Right cardiac atrium (tissue), 5 donors: ENCODE measurements at regions not wholly inside any gene's neighbourhood (a gene's known extent, or its start where the extent isn't known, plus 50 kb on each side); places are given as distances from the start of the nearest gene placed in this dataset.
A peak's percentile ranks its signal among the peaks of the same experiment; 100 is the strongest.
"Not testable (repeated sequence)": the region's sequence is repeated elsewhere in the genome, so short reads cannot be mapped to it uniquely, and the experiment has no call there.

Experiments
- ATAC-seq, 2 donors: fragments of 200-7000 bp; cut with Tn5 transposase; one replicate each; pipeline versions ENCODE4 v1.8.0 to v1.9.1; 2020; ENCODE audit warnings: moderate library complexity in 2 of 2, mild to moderate bottlenecking in 1 of 2
- DNase-seq, 3 donors: peaks; one replicate each; pipeline ENCODE4 v3.0.0-alpha.2; 2020
- H3K27ac ChIP-seq: one replicate; pipeline ENCODE4 v1.5.1; 2013; ENCODE audit warnings: mild to moderate bottlenecking, low read length, control low read depth, moderate library complexity
- H3K27me3 ChIP-seq: one replicate; pipeline ENCODE4 v1.6.1; 2013; ENCODE audit not compliant: control insufficient read depth, insufficient read depth
- H3K4me1 ChIP-seq: one replicate; pipeline ENCODE4 v1.6.1; 2013; ENCODE audit warnings: low read length; ENCODE audit not compliant: control insufficient read depth, insufficient read depth
- H3K4me3 ChIP-seq: one replicate; pipeline ENCODE4 v1.5.1; 2013; ENCODE audit warnings: low read length, control low read depth
- H3K9me3 ChIP-seq: one replicate; pipeline ENCODE4 v1.6.1; 2013; ENCODE audit warnings: low read length; ENCODE audit not compliant: control insufficient read depth
- WGBS: extraction: QIAGEN DNeasy Blood & Tissue Kit; methylation state at CpG from one replicate; pipeline ENCODE4 v1.1.7; 2013; 5-methylcytosine and 5-hydroxymethylcytosine counted together
- intact Hi-C, 4 donors: fragments of 100-400 bp; cut with DNase I; formaldehyde crosslinking; loops; one replicate each; pipeline versions ENCODE4 v1.11.0 to v1.14.0; 2022 to 2023
- donor health status: healthy with polysubstance abuse.
- donor health status: DM: no; HTN: yes; CAD: no.
- donor health status: DM: no; HTN: no; CAD: no.
- donor health status: DM: no; HTN: yes; CAD: no; lungs with severe emphysema.
- donor health status: DM: yes; HTN: yes; CAD: no.

DNA sequence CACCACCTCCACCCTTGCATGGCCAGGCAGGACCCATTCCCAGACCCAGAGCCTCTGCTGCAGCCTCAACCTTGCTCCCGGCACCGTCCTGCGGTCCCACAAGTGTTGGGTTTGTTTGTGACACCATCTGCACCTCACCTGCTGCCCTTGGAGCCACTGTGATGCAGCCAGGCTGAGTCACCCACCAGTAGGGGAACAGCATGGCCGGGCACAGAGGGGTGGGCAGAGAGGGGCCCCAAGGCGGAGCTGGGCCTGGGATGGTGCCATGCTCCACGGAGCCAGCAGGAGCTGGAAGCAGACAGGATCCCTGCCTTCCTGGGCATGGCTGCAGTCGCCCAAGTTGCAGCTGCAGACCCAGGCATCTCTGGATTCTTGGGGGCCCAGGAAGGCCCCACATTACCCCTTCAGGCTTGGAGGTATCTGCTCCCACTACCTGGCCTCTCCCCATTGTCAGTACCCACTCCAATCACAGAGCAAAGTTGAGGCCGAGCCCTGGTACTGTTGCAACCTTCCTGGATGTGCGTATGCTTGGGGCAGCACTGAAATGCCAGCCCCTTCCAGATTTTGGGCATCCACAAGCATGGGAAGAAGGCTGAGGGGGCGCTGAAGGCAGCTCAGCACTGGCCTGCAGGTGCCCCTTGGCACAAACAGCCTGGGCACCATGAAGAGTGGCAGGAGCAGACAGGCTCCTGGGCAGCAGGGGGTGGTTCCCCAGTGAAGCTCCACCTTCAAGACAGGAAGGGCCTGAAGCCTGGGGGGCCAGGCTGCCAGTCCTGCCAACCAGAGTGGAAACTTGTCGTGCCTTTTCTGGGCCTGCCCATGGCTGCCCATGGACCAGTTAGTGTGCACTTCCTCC, 172.8 kb downstream of the MATN1 start:
- DNase-seq, result no peak
- Histone ChIP-seq H3K4me1 (no peaks in the 10 kb centered on the region), H3K4me3 (no peak overlapping the region), H3K9me3 (no peaks in the 10 kb centered on the region), H3K27me3 (no peaks in the 10 kb centered on the region), H3K27ac (no peak overlapping the region)
- no peak for ATAC-seq
- 62% methylated on average over 11 of the region's 11 CpGs for WGBS
- intact Hi-C loops, result no loop called here

DNA sequence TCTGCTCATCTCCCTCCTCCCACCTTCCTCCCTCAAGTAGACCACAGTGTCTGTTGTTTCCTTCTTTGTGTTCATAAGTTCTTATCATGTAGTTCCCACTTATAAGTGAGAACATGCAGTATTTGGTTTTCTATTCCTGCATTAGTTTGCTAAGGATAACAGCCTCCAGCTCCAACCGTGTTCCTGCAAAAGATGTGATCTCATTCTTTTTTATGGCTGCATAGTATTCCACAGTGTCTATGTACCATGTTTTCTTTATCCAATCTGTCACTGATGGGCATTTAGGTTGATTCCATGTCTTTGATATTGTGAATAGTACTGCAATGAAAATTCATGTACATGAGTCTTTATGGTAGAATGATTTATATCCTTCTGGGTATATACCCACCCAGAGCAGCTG, 173.5 kb downstream of the MATN1 start:
- H3K27ac ChIP-seq, ATAC-seq, H3K27me3 ChIP-seq, DNase-seq, intact Hi-C loops, H3K9me3 ChIP-seq, H3K4me3 ChIP-seq, H3K4me1 ChIP-seq: not testable (repeated sequence)
- 92% methylated on average over 1 of the region's 1 CpG for WGBS

DNA sequence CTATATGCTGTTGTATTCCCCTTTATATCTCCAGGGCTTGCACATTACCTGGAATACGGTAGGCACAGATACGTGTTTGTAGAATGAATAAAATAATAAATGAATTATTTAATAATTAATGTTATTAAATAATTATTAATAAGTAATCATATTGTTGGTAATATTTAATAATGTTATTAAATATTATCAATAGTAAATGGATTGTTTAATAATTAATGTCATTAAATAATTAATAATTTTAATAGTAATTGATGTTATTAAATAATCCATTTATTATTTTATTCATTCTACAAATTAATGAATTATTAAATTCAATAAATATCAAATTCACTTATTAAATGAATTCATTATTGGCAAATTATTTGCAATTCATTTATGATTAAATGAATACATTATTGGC, 175.1 kb downstream of the MATN1 start:
- no peak for ATAC-seq
- Histone ChIP-seq H3K4me3 (no peak overlapping the region), H3K27me3 (no peaks in the 10 kb centered on the region), H3K4me1 (no peaks in the 10 kb centered on the region), H3K9me3 (no peaks in the 10 kb centered on the region), H3K27ac (no peak overlapping the region)
- no peak for DNase-seq
- 91% methylated on average over 2 of the region's 2 CpGs for WGBS
- intact Hi-C loops, result no loop called here

DNA sequence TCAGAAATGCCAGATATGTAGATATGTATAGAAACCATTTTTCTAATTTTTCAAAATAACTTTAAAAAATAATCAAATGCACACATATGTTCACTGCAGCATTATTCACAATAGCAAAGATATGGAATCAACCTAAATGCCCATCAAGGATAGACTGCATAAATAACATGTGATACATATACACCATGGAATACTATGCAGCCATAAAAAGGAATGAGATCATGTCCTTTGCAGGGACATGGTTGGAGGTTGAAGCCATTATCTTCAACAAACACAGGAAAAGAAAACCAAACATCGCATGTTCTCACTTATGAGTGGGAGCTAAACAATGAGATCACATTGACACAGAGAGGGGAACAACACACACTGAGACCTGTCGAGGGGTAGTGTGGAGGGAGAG, 176.1 kb downstream of the MATN1 start:
- DNase-seq, intact Hi-C loops: not testable (repeated sequence)

DNA sequence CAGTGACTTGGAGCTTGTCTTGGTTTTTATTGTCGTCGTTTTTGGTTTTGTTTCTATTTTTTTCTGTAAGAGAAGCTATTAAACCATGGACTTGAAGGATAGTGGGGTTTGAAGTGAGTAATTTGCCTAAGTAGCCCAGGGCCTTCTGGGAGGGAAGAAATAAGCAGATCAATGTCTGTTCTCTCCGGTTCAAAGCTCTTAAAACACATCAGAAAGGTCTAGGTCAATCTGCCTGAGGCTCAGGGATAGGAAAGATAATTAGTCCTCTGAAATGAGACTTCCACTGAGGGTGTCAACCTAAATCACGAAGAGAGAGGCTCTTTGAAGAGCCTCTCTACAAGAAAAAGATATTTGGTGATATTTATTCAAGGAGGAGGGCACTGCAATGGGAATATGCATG, 178.0 kb downstream of the MATN1 start:
- Histone ChIP-seq H3K9me3 (no peaks in the 10 kb centered on the region), H3K27me3 (no peaks in the 10 kb centered on the region), H3K27ac (no peak overlapping the region), H3K4me1 (no peaks in the 10 kb centered on the region), H3K4me3 (no peak overlapping the region)
- WGBS, result 41% methylated on average over 4 of the region's 4 CpGs
- DNase-seq (no peak), ATAC-seq (no peak)
- intact Hi-C loops, result no loop called here

More for the DNA sequence above, 176.1 kb downstream of the MATN1 start:
- not testable (repeated sequence) for H3K9me3 ChIP-seq, H3K27me3 ChIP-seq, H3K27ac ChIP-seq, ATAC-seq, H3K4me1 ChIP-seq, H3K4me3 ChIP-seq
- WGBS, result 39% methylated on average over 2 of the region's 2 CpGs

DNA sequence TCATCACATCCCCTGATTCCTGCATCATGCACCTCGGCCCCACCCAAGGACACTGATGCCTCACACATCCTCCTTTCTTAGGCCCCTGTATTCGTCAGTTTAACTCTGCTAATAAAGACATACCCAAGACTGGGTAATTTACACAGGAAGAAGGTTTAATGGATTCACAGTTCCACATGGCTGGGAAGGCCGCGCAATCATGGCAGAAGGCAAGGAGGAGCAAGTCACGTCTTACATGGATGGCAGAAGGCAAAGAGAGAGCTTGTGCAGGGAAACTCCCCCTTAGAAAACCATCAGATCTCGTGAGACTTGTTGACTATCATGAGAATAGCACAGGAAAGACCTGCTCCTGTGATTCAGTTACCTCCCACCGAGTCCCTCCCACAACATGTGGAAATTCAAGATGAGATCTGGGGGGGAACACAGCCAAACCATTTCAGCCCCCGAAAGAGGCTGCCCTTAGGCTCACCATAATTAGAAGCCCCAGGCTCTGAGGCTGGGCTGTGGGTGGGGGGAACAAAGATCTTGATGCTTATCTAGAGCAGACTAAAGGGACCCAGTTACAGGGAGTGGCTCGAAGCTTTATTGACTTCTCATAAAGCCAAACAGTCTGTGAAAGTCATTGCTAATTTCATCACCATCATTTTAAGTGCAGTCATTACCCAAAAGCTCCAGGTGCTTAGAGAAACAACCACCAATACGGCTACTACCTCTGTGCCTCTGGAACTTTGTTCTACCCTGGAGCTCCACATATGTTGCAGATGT, 181.5 kb downstream of the MATN1 start:
- no peaks in the 10 kb centered on the region for H3K4me1 ChIP-seq
- no peaks in the 10 kb centered on the region for H3K27me3 ChIP-seq
- H3K4me3 ChIP-seq, result no peak overlapping the region
- 86% methylated on average over 10 of the region's 10 CpGs for WGBS
- intact Hi-C loops, result no loop called here
- H3K27ac ChIP-seq, result no peak overlapping the region
- no peaks in the 10 kb centered on the region for H3K9me3 ChIP-seq
- DNase-seq (no peak), ATAC-seq (no peak)

DNA sequence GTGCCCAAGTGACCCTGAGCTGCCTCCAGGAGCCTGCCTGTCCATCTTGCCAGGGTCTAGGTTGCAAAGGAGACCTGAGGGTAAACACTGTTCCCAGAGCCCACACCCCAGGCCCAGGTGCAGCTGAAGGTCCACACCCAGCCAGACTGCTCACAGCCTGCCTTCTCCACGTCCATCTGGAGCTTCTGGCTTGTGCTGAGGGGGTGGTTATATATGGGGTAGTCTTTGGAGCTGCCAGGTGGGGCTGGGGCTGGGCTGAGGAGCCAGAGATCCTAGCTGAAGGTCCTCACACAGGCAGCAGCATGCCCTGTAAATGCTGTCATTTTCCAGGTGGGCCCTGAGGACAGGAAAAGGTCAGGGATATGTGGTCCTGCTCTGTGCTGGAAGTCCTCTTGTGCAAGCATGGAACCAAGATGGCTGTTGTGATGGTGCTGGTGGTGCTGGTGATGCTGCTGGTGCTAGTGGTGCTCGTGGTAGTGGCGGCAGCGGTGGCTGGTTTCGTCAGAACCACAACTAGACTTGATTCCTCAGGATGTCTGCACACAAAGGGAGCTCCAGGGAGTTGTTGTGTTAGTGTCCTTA, 182.7 kb downstream of the MATN1 start:
- ATAC-seq (peak in 1 of 2 donors; percentile 22), DNase-seq (no peak)
- Histone ChIP-seq H3K9me3 (no peaks in the 10 kb centered on the region), H3K4me1 (no peaks in the 10 kb centered on the region), H3K4me3 (no peak overlapping the region), H3K27me3 (no peaks in the 10 kb centered on the region), H3K27ac (no peak overlapping the region)
- intact Hi-C loops, result no loop called here
- 67% methylated on average over 5 of the region's 5 CpGs for WGBS

DNA sequence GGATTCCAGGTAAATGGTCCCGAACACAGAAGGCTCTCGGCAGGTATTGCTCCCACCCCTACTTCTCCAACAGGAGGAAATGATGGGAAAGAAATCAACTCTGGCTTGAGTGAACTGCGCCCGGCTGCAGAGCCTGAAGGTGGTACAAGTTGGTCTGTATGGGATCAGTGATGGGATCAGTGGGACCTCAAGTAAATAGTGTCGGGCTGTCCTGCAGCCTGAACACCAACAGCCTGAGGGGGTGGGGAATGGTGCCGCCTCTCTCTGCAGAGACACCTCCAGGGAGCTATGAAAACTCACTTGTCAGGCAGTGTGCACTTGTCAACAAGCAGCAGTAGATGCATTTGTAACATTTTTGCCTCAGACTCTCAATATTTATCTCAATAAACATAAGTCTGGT, 183.5 kb downstream of the MATN1 start:
- no peak overlapping the region for H3K4me3 ChIP-seq
- ATAC-seq (no peak), DNase-seq (no peak)
- no peak overlapping the region for H3K27ac ChIP-seq
- H3K4me1 ChIP-seq, result no peaks in the 10 kb centered on the region
- WGBS, result 80% methylated on average over 6 of the region's 6 CpGs
- H3K9me3 ChIP-seq, result no peaks in the 10 kb centered on the region
- no peaks in the 10 kb centered on the region for H3K27me3 ChIP-seq
- intact Hi-C loops, result no loop called here

DNA sequence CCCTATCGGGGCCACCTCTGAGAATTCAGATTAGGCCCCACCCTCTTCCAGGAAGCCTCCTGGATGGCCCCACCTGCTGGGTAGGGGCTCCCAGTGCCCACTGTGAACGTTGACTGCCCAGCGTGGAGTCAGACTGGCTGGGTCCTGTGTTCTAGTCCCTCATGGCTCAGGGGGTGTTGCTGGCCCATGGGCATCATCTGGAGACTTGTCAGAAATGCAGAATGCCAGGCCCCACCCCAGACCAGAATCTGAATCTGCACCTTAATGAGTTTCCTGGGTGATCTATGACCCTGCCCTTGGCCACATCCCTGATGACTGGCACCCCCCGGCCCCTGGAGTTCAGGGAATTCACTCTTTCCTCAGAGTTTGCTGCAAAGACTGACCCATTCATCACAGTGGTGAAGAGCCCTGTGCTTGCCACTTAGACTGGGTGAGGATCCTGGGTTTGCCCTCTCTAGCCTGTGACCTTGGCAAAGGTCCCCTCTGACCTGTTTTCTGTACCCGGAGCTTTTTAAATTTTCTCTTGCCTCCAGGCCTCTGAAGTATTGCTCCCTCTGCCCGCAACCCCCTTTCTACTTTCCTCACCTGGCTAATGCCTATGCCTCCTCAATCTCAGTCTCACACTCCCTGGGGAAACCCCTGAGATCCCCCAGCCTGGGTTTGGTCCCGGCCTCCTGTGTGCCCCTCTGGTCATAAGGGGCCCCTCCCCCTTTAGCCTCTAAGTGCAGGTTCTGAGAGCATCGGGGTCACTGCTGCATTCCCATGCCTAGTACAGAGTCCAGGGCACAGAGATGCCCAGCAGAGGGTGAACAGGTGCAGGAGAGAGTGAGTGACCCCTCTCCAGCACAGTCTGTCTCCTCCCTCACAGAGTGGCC, 184.2 kb downstream of the MATN1 start:
- 66% methylated on average over 8 of the region's 8 CpGs for WGBS
- no peaks in the 10 kb centered on the region for H3K9me3 ChIP-seq
- H3K27me3 ChIP-seq, result no peaks in the 10 kb centered on the region
- no peak overlapping the region for H3K27ac ChIP-seq
- peak in 1 of 2 donors; percentile 23 for ATAC-seq
- no peaks in the 10 kb centered on the region for H3K4me1 ChIP-seq
- no peak for DNase-seq
- intact Hi-C loops, result no loop called here
- H3K4me3 ChIP-seq, result no peak overlapping the region

DNA sequence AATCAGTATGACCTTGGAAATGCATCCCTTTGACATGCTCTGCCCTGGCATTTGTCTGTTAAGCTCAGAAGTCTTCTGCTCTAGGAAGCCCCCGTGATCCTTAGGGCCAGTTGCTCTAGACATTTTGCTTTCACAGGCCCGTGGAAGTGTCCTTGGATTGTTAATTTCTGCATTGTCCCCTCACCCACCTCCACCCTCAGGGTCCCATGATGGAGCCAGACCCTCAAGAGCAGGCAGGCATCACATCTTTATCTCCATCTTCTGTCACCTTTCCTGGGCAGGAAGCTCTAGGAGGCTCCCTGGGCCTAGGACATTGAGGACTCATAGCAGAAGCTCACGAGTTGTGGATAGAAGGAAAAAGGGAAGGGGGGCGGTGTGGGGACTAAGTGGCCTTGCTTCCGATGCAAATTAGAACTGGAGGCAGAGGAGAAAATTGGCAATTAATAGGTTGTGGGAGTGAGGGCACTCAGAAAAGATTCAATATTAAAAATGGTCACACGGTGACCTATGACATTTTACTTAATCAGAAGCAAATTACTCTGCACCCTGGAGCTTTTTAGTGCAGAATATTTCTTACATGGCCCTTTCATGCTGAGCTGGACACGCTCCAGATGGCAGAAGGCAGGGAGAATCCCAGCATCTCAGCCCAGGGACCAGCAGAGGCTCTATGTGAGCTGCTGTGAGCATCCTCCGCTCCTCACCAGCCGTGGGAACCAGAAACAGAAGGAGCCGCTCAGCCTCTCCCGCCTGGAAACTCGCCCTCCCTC, 185.0 kb downstream of the MATN1 start:
- intact Hi-C loops, result no loop called here
- WGBS, result 60% methylated on average over 12 of the region's 12 CpGs
- ATAC-seq, result no peak

More for the DNA sequence above, 185.0 kb downstream of the MATN1 start:
- no peaks in the 10 kb centered on the region for H3K4me1 ChIP-seq
- H3K27me3 ChIP-seq, result no peaks in the 10 kb centered on the region
- no peak overlapping the region for H3K27ac ChIP-seq
- H3K9me3 ChIP-seq, result no peaks in the 10 kb centered on the region
- no peak for DNase-seq
- H3K4me3 ChIP-seq, result no peak overlapping the region
